Heart right ventricle (tissue), 16 donors: ENCODE measurements at regions not wholly inside any gene's neighbourhood (a gene's known extent, or its start where the extent isn't known, plus 50 kb on each side); places are given as distances from the start of the nearest gene placed in this dataset.
A peak's percentile ranks its signal among the peaks of the same experiment; 100 is the strongest.

ENCODE experiments used
- ATAC-seq, 8 donors: fragments of 200-7000 bp; cut with Tn5 transposase; one replicate each; pipeline ENCODE4 v1.9.1; 2020; ENCODE audit warnings: mild to moderate bottlenecking in 8 of 8, moderate library complexity in 8 of 8, moderate number of reproducible peaks in 1 of 8
- DNase-seq, 2 donors: peaks; one replicate each; pipeline ENCODE4 v3.0.0-alpha.2; 2020
- H3K27ac ChIP-seq, 10 donors: fragments of 200-600 bp; sonication (generic) in 2 of 10; one replicate each; pipeline versions ENCODE4 v1.5.0 to v1.8.0; 2020 to 2022; ENCODE audit warnings: mild to moderate bottlenecking in 3 of 10
- H3K27me3 ChIP-seq, 7 donors: fragments of 200-600 bp; one replicate each; pipeline ENCODE4 v1.8.0; 2021 to 2022; ENCODE audit warnings: mild to moderate bottlenecking in 2 of 7
- H3K36me3 ChIP-seq, 9 donors: fragments of 200-600 bp; sonication (generic) in 1 of 9; one replicate each; pipeline versions ENCODE4 v1.5.0 to v1.8.0; 2020 to 2022; ENCODE audit warnings: mild to moderate bottlenecking in 2 of 9
- H3K4me1 ChIP-seq, 9 donors: fragments of 200-600 bp; sonication (generic) in 1 of 9; one replicate each; pipeline versions ENCODE4 v1.5.0 to v1.8.0; 2020 to 2022; ENCODE audit warnings: mild to moderate bottlenecking in 4 of 9
- H3K4me3 ChIP-seq, 10 donors: fragments of 200-600 bp; sonication (generic) in 2 of 10; one replicate each; pipeline versions ENCODE4 v1.5.0 to v1.8.0; 2020 to 2022; ENCODE audit warnings: mild to moderate bottlenecking in 7 of 10, moderate library complexity in 2 of 10
- H3K9me3 ChIP-seq, 11 donors: fragments of 200-600 bp in 10 of 11; sonication (generic) in 2 of 11; one replicate each; pipeline versions ENCODE4 v1.5.0 to v1.8.0; 2013 to 2022; ENCODE audit warnings: mild to moderate bottlenecking in 2 of 11, control low read depth in 1 of 11, moderate library complexity in 1 of 11
- WGBS, 2 donors: extraction: QIAGEN DNeasy Blood & Tissue Kit; methylation state at CpG; one replicate each; pipeline ENCODE4 v1.1.7; 2013; ENCODE audit warnings: inconsistent platforms in 1 of 2; 5-methylcytosine and 5-hydroxymethylcytosine counted together
- intact Hi-C, 10 donors: fragments of 100-400 bp; cut with DNase I; formaldehyde crosslinking; loops; one replicate each; pipeline versions ENCODE4 v1.11.1 to v1.14.2; 2022
- TF ChIP-seq, protein P1 (sequence below), 9 donors: fragments of 200-600 bp; sonication (generic) in 2 of 9; IDR thresholded peaks; one replicate each; pipeline versions ENCODE4 v1.5.0 to v1.8.0; 2021 to 2022; ENCODE audit warnings: antibody characterized with exemption in 9 of 9, mild to moderate bottlenecking in 5 of 9, moderate library complexity in 1 of 9
- donor health status: Arrhythmogenic right ventricular cardiomyopathy.
- donor health status: ischemic (EF 13 %, LVEDD 7.1; RV severe dilation, severe dysfunction).
- donor health status: healthy with polysubstance abuse.
- donor health status: DM: no; HTN: yes; CAD: no.
- donor health status: DM: no; HTN: no; CAD: no.
- donor health status: ischemic (EF 25% LVEDD 6.9; RV normal size, moderate dysfunction).
- donor health status: ischemic (EF 25% LVEDD 5.7; RV mildly dilated, moderate dysfunction).
- donor health status: healthy.
- donor health status: DM: yes; HTN: yes; CAD: no.
- donor health status: Ischemic cardiomyopathy.
- donor health status: ischemic (EF 35%, LVEDD 5.7; RV mildly dilated, moderate dysfunction).
- donor health status: nonischemic (EF 11% LVEDD 7.7; RV severe dilation, severe dysfunction).
- donor health status: DM: yes; HTN: yes; CAD: no.
- donor health status: PGD.
- donor health status: ischemic (EF 29% LVEDD 5.4; RV normal size, mild dysfunction).
- donor health status: nonischemic (EF 23%, LVEDD 6.1; RV moderate dilation, normal function).

DNA sequence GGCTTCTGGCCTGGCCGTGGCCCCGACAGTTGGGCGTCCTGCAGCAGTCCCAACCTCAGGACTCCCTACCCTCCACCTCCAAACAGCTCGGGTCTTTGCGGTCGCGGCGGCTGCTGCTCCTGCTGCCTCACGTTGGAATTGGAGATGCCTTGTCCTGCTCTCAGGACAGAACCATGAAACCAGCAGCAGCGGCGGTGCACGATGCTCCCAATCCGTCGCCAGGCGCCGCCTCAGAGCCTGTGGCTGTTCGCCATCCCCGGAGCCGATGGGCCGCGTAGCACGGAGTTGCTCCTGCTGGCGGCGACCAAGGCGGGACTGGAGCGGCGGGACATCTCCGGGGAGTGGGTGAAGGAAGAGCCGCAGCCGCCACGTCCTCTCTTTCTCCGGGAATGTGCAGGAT is 1965.9 kb downstream of the TP53TG3F start:
- Histone ChIP-seq H3K4me3 (no peak overlapping the region), H3K36me3 (no peaks in the 10 kb centered on the region), H3K27me3 (peaks cover 0 to 11% (median 0%) of the 10 kb centered on the region in 7 donors), H3K27ac (no peak overlapping the region), H3K4me1 (no peaks in the 10 kb centered on the region), H3K9me3 (peaks cover 0 to 7% (median 0%) of the 10 kb centered on the region in 11 donors)
- DNase-seq (no peak), ATAC-seq (no peak)
- TF ChIP-seq, protein P1, sequence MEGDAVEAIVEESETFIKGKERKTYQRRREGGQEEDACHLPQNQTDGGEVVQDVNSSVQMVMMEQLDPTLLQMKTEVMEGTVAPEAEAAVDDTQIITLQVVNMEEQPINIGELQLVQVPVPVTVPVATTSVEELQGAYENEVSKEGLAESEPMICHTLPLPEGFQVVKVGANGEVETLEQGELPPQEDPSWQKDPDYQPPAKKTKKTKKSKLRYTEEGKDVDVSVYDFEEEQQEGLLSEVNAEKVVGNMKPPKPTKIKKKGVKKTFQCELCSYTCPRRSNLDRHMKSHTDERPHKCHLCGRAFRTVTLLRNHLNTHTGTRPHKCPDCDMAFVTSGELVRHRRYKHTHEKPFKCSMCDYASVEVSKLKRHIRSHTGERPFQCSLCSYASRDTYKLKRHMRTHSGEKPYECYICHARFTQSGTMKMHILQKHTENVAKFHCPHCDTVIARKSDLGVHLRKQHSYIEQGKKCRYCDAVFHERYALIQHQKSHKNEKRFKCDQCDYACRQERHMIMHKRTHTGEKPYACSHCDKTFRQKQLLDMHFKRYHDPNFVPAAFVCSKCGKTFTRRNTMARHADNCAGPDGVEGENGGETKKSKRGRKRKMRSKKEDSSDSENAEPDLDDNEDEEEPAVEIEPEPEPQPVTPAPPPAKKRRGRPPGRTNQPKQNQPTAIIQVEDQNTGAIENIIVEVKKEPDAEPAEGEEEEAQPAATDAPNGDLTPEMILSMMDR (IDR thresholded peaks at IDR 0.05), result no peak
- 40 to 50% methylated on average over 32 of the region's 32 CpGs for WGBS, 2 donors
- intact Hi-C loops, result no loop called here

DNA sequence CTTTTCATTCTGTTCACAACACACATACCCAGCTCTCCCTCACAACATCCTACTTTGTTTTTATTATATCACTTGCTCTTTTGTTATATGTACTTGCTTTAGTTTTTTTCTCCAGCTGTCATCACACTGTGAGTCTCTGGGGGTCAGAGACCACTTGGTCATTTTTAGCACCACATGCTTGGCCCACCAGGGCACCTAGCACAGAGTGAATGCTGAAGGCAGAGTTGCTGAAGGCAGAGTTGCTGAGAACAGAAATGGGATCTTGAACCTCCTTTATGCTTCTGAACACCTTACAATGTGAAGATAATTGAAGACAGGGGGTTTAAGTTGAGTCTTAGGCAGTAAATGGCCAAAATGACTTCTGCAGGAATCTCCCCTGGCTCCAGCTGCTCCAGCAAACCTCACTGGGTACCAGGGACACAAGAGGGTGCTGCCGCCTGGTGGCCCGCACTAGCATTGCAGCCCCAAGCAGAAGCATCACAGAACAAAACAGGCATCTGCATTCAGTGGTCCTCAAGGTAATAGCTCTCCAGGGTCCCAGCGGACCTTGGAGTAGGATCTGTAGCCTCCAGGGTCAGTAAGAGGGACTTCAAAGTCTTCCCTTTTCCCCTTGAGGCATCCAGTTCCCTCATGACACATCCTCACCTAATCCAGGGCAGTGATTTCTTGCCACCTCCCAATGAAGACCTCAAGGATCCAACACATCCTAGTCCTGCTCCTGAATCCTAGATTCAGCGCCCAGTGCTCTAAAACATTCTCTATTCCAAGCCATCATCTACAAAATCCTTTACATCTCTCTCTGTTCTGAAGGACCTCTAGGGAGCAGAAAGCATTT is 1972.6 kb downstream of the TP53TG3F start:
- intact Hi-C loops, result loop anchor here in 1 of 10 donors (10.0 kb wide), 1 partner anchor 423 kb away; no protein-coding TSS in a partner anchor
- Histone ChIP-seq H3K4me3 (no peak overlapping the region), H3K36me3 (no peaks in the 10 kb centered on the region), H3K4me1 (no peaks in the 10 kb centered on the region), H3K27me3 (no peaks in the 10 kb centered on the region), H3K9me3 (peaks cover 0 to 7% (median 0%) of the 10 kb centered on the region in 11 donors), H3K27ac (no peak overlapping the region)
- ATAC-seq (no peak), DNase-seq (no peak)
- TF ChIP-seq, protein P1 (IDR thresholded peaks at IDR 0.05), result peak in 8 of 9 donors; percentile 26 to 67 (median 52)
- WGBS, 2 donors, result 8 to 10% methylated on average over 4 of the region's 4 CpGs

DNA sequence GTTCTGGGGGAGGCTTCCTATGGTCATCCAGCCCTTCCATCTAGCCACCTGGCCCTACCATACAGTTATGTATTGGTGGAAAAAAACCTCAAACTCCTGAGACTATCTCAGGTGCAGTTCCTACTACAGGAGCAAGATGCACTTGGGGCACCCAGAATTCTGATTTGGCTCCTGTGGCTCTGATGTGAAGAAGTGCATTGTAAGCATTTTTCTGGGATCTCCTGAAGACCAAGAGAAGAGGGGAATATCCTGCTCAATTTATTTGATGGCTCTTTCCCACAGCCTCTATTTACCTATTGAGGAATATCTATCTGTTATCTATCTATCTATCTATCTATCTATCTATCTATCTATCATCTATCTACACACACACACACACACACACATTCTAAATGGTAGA is 1981.5 kb downstream of the TP53TG3F start:
- Histone ChIP-seq H3K4me1 (no peaks in the 10 kb centered on the region), H3K4me3 (no peak overlapping the region), H3K9me3 (peaks cover 0 to 80% (median 11%) of the 10 kb centered on the region in 11 donors), H3K36me3 (no peaks in the 10 kb centered on the region), H3K27ac (no peak overlapping the region), H3K27me3 (no peaks in the 10 kb centered on the region)
- DNase-seq (no peak), ATAC-seq (no peak)
- TF ChIP-seq, protein P1 (IDR thresholded peaks at IDR 0.05), result no peak
- intact Hi-C loops, result loop anchor here in 1 of 10 donors (10.0 kb wide), 1 partner anchor 54 kb away; no protein-coding TSS in a partner anchor

DNA sequence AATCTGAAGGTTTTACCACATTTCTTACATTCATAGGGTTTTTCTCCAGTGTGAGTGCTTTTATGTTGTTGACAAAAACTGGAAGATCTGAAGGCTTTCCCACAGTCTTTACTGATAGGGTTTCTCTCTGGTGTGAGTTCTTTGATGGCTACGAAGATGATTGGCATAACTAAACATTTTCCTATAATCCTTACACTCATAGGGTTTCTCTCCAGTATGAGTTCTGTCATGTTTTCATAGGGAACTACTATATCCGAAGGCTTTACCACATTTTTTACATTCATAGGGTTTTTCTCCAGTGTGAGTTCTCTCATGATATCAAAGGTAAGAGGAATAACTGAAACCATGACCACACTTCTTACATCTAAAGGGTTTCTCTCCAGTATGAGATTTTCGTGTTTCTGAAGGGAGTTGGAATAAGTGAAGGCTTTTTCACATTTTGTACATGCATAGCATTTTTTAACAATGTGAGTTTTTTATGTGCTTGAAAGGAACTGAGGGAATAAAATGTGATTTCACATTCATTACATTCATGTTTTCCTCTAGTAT is 1987.7 kb downstream of the TP53TG3F start:
- WGBS, 2 donors, result 23 to 25% methylated on average over 3 of the region's 3 CpGs
- DNase-seq (no peak), ATAC-seq (no peak)
- Histone ChIP-seq H3K4me3 (no peak overlapping the region), H3K36me3 (no peaks in the 10 kb centered on the region), H3K27me3 (no peaks in the 10 kb centered on the region), H3K4me1 (no peaks in the 10 kb centered on the region), H3K27ac (no peak overlapping the region), H3K9me3 (peaks cover 0 to 97% (median 32%) of the 10 kb centered on the region in 11 donors)
- intact Hi-C loops, result loop anchor here in 1 of 10 donors (10.0 kb wide), 1 partner anchor 48 kb away; no protein-coding TSS in a partner anchor
- TF ChIP-seq, protein P1 (IDR thresholded peaks at IDR 0.05), result no peak
